ENCODE measurements at regions not wholly inside any gene's neighbourhood (a gene's known extent, or its start where the extent isn't known, plus 50 kb on each side); places are given as distances from the start of the nearest gene placed in this dataset.

- Histone ChIP-seq H3K56ac (ENCODE audit: insufficient read length, low read depth, low read length) (no peak overlapping the region), H4K20me1 (ENCODE audit: control insufficient read depth, insufficient read depth, insufficient read length) (no peaks in the 10 kb centered on the region), H3K18ac (ENCODE audit: insufficient read length, low read depth, low read length) (no peak overlapping the region), H3K23ac (ENCODE audit: insufficient read length, low read depth, low read length) (no peak overlapping the region), H3K27ac (ENCODE audit: insufficient read length, low read depth, low read length) (no peak overlapping the region), H3K79me2 (ENCODE audit: insufficient read depth, low read length) (no peaks in the 10 kb centered on the region), H2BK5ac (ENCODE audit: insufficient read length, low read length) (no peak overlapping the region), H2BK12ac (ENCODE audit: insufficient read length, low read depth, low read length) (no peak overlapping the region), H3K4me1 (ENCODE audit: insufficient read depth, low read length) (no peaks in the 10 kb centered on the region; the same call in 1 of the 2 replicates), H2BK20ac (ENCODE audit: low read depth, low read length, poor library complexity, severe bottlenecking) (no peak overlapping the region), H3K9me3 (ENCODE audit: control insufficient read depth, low read depth, low read length) (no peaks in the 10 kb centered on the region), H3K14ac (ENCODE audit: insufficient read depth, low read length) (no peak overlapping the region), H3K9ac (ENCODE audit: extremely low read depth, insufficient read length, low read length) (no peak overlapping the region), H2AK5ac (ENCODE audit: insufficient read length, low read length) (no peak overlapping the region), H2AFZ (ENCODE audit: low read length) (no peak overlapping the region), H3K23me2 (ENCODE audit: insufficient read length, low read depth, low read length, poor library complexity, severe bottlenecking) (no peaks in the 10 kb centered on the region), H4K5ac (ENCODE audit: insufficient read length, low read depth, low read length) (no peak overlapping the region), H3K4ac (ENCODE audit: low read depth, low read length) (no peak overlapping the region), H3K4me2 (ENCODE audit: insufficient read depth, insufficient read length, low read length) (no peak overlapping the region), H3T11ph (ENCODE audit: low read length) (no peak overlapping the region), H3K79me1 (ENCODE audit: insufficient read depth, low read depth, low read length, poor library complexity, severe bottlenecking) (no peaks in the 10 kb centered on the region), H4K91ac (ENCODE audit: insufficient read length, low read depth, low read length) (no peak overlapping the region), H2BK15ac (ENCODE audit: low read depth, low read length) (no peak overlapping the region), H2BK120ac (ENCODE audit: low read depth, low read length, poor library complexity, severe bottlenecking) (no peak overlapping the region), H3K27me3 (ENCODE audit: insufficient read depth, low read length) (no peaks in the 10 kb centered on the region), H4K8ac (replicated peaks; ENCODE audit: insufficient read length, low read depth, low read length) (no peak overlapping the region)
- Mint-ChIP-seq H3K36me3 (ENCODE audit: insufficient read depth in 1 of 3, low read depth in 3 of 3) (no peaks in the 10 kb centered on the region), H3K27ac (no peak overlapping the region; a peak in 1 of 7 replicates), H3K27me3 (ENCODE audit: low read depth) (no peaks in the 10 kb centered on the region), H3K4me3 (no peak overlapping the region), H3K4me1 (no peaks in the 10 kb centered on the region), H3K9me3 (no peaks in the 10 kb centered on the region; a peak in 1 of 5 replicates)
- no CpG with 5 or more reads among the region's 1 CpG for WGBS (ENCODE audit: extremely low coverage, insufficient read length, low lambda C conversion rate)
- TF ChIP-seq, protein P1, sequence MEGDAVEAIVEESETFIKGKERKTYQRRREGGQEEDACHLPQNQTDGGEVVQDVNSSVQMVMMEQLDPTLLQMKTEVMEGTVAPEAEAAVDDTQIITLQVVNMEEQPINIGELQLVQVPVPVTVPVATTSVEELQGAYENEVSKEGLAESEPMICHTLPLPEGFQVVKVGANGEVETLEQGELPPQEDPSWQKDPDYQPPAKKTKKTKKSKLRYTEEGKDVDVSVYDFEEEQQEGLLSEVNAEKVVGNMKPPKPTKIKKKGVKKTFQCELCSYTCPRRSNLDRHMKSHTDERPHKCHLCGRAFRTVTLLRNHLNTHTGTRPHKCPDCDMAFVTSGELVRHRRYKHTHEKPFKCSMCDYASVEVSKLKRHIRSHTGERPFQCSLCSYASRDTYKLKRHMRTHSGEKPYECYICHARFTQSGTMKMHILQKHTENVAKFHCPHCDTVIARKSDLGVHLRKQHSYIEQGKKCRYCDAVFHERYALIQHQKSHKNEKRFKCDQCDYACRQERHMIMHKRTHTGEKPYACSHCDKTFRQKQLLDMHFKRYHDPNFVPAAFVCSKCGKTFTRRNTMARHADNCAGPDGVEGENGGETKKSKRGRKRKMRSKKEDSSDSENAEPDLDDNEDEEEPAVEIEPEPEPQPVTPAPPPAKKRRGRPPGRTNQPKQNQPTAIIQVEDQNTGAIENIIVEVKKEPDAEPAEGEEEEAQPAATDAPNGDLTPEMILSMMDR (conservative IDR thresholded peaks at IDR 0.05): no peak
- DNase-seq: no peak
Observed at GRCh38 chr7:8939446-8939845, 506.0 kb downstream of the NXPH1 start.

Measured in H9 (cell line).